HCT116 (cell line): ENCODE measurements at regions not wholly inside any gene's neighbourhood (a gene's known extent, or its start where the extent isn't known, plus 50 kb on each side); places are given as distances from the start of the nearest gene placed in this dataset.

Experiments used
- ATAC-seq: fragments of 200-7000 bp; cut with Tn5 transposase; 2 replicates; pipeline ENCODE4 v1.9.1; 2020; ENCODE audit warnings: mild to moderate bottlenecking, moderate library complexity
- BruUV-seq: library from RNA; stranded (reverse); fragments of 400-500 nt; replicated peaks from 2 replicates; lab custom pipeline; 2021; lab: Mats Ljungman, UMichigan
- CTCF ChIA-PET: fragments of 300-600 bp; sonication (Branson Sonifier 250); formaldehyde crosslinking; loops from one replicate; lab custom pipeline; 2021; ENCODE audit warnings: antibody characterized with exemption; lab: Charles Lee
- POLR2A ChIA-PET: fragments of 300-600, 350-600 bp; sonication (Branson Sonifier 250); formaldehyde crosslinking; loops from one replicate; lab custom pipeline; 2021; ENCODE audit warnings: antibody characterized with exemption; lab: Charles Lee
- RAD21 ChIA-PET, 2 experiments: fragments of 300-600 bp; sonication (Branson Sonifier 250); formaldehyde crosslinking; loops; one replicate each; lab custom pipeline; 2023; ENCODE audit warnings: low total read pairs in 2 of 2; ENCODE audit not compliant: uncharacterized antibody in 2 of 2, unreplicated experiment in 2 of 2, low non-redundant PET in 1 of 2; lab: Charles Lee
- DNase-seq: peaks from one replicate; pipeline ENCODE4 v3.0.0-alpha.2; 2010; ENCODE audit warnings: low read depth, low spot score
- H2AFZ ChIP-seq: fragments of 200-600 bp; shearing (Covaris generic), sonication (generic); 2 replicates; pipeline ENCODE4 v1.6.1; 2017; ENCODE audit warnings: low read depth, mixed run types, mixed read lengths, antibody characterized with exemption, low read length; ENCODE audit not compliant: poor library complexity, severe bottlenecking
- H3K27ac ChIP-seq: 2 replicates; pipeline ENCODE4 v1.5.1; 2012; ENCODE audit warnings: low read depth, low read length
- H3K27me3 ChIP-seq: fragments of 200-600 bp; sonication (generic); 2 replicates; pipeline ENCODE4 v1.6.1; 2016; ENCODE audit warnings: mixed run types, low read length, mixed read lengths; ENCODE audit not compliant: insufficient read depth
- H3K36me3 ChIP-seq, 2 experiments: fragments of 200-500 bp in 1 of 2; fragments of 200-600 bp in 1 of 2; sonication (Bioruptor generic) in 1 of 2; sonication (generic) in 1 of 2; 2 replicates each; pipeline versions ENCODE4 v1.5.1 to v1.6.1; 2014 to 2016; ENCODE audit warnings: low read length in 2 of 2, inconsistent platforms in 1 of 2, mixed read lengths in 1 of 2, mixed run types in 1 of 2; ENCODE audit not compliant: insufficient read depth in 2 of 2, control insufficient read depth in 1 of 2
- H3K4me1 ChIP-seq, 2 experiments: fragments of 200-600 bp in 1 of 2; sonication (generic) in 1 of 2; 2 replicates each; pipeline versions ENCODE4 v1.5.1 to v1.6.1; 2012 to 2017; ENCODE audit warnings: low read length in 2 of 2, inconsistent platforms in 1 of 2, mild to moderate bottlenecking in 1 of 2, mixed read lengths in 1 of 2, mixed run types in 1 of 2, moderate library complexity in 1 of 2; ENCODE audit not compliant: insufficient read depth in 2 of 2, control insufficient read depth in 1 of 2
- H3K4me2 ChIP-seq: fragments of 200-600 bp; sonication (generic); 2 replicates; pipeline ENCODE4 v1.6.1; 2017; ENCODE audit warnings: mixed run types, low read length, mixed read lengths
- H3K4me3 ChIP-seq, 2 experiments: fragments of 200-600 bp in 1 of 2; sonication (generic) in 1 of 2; replicated peaks in 1 of 2; 2 replicates each; pipeline ENCODE4 v1.5.1; 2011 to 2016; ENCODE audit warnings: low read length in 2 of 2, control low read depth in 1 of 2, low read depth in 1 of 2, mild to moderate bottlenecking in 1 of 2, mixed read lengths in 1 of 2, mixed run types in 1 of 2
- H3K79me2 ChIP-seq: fragments of 200-600 bp; sonication (generic); 2 replicates; pipeline ENCODE4 v1.6.1; 2017; ENCODE audit warnings: mild to moderate bottlenecking, mixed run types, low read length, moderate library complexity, mixed read lengths; ENCODE audit not compliant: insufficient read depth
- H3K9ac ChIP-seq: fragments of 200-600 bp; sonication (generic); 2 replicates; pipeline ENCODE4 v1.6.1; 2016; ENCODE audit warnings: low read length, mixed read lengths
- H3K9me2 ChIP-seq: fragments of 200-600 bp; sonication (generic), shearing (Covaris generic); 2 replicates; pipeline ENCODE4 v1.6.1; 2017; ENCODE audit warnings: mixed run types, mild to moderate bottlenecking, moderate library complexity; ENCODE audit not compliant: insufficient read depth
- H3K9me3 ChIP-seq, 2 experiments: fragments of 200-500 bp in 1 of 2; fragments of 200-600 bp in 1 of 2; sonication (Bioruptor generic) in 1 of 2; sonication (generic) in 1 of 2; 2 replicates each; pipeline ENCODE4 v1.6.1; 2014 to 2017; ENCODE audit warnings: low read length in 2 of 2, mixed read lengths in 2 of 2, inconsistent platforms in 1 of 2, low read depth in 1 of 2, mild to moderate bottlenecking in 1 of 2, mixed run types in 1 of 2, moderate library complexity in 1 of 2; ENCODE audit not compliant: control insufficient read depth in 1 of 2, insufficient read depth in 1 of 2
- H4K20me1 ChIP-seq: fragments of 200-600 bp; sonication (generic), shearing (Covaris generic); 2 replicates; pipeline ENCODE4 v1.6.1; 2017; ENCODE audit warnings: mixed run types, mild to moderate bottlenecking, moderate library complexity; ENCODE audit not compliant: insufficient read depth
- CTCF ChIP-seq, 3 experiments: fragments of 200-600 bp in 1 of 3; sonication (generic) in 1 of 3; IDR thresholded peaks in 2 of 3; conservative IDR thresholded peaks in 1 of 3; 2 replicates each; pipeline ENCODE4 v1.5.1; 2012 to 2017; ENCODE audit warnings: low read depth in 2 of 3, low read length in 2 of 3, antibody characterized with exemption in 1 of 3, borderline replicate concordance in 1 of 3, control low read depth in 1 of 3, mild to moderate bottlenecking in 1 of 3, mixed read lengths in 1 of 3, mixed run types in 1 of 3, moderate library complexity in 1 of 3; ENCODE audit not compliant: insufficient read depth in 1 of 3
- ELF1 ChIP-seq: IDR thresholded peaks from 2 replicates; pipeline ENCODE4 v1.6.1; 2012; ENCODE audit warnings: low read depth, borderline replicate concordance
- JUND ChIP-seq: IDR thresholded peaks from 2 replicates; pipeline ENCODE4 v1.6.1; 2012
- MAX ChIP-seq: IDR thresholded peaks from 2 replicates; pipeline ENCODE4 v1.6.1; 2012
- POLR2AphosphoS5 ChIP-seq: IDR thresholded peaks from 2 replicates; pipeline ENCODE4 v1.6.1; 2011; ENCODE audit warnings: mild to moderate bottlenecking, low read depth, low read length, moderate library complexity
- RAD21 ChIP-seq: IDR thresholded peaks from 2 replicates; pipeline ENCODE4 v1.6.1; 2012; ENCODE audit warnings: low read depth, mild to moderate bottlenecking
- REST ChIP-seq: IDR thresholded peaks from 2 replicates; pipeline ENCODE4 v1.6.1; 2012; ENCODE audit warnings: low read depth
- SP1 ChIP-seq: IDR thresholded peaks from 2 replicates; pipeline ENCODE4 v1.6.1; 2012; ENCODE audit warnings: low read depth
- YY1 ChIP-seq: IDR thresholded peaks from 2 replicates; pipeline ENCODE4 v1.6.1; 2011; ENCODE audit warnings: low read length, low read depth, moderate library complexity, mild to moderate bottlenecking; ENCODE audit not compliant: insufficient replicate concordance; ENCODE audit errors: extremely low read depth
- intact Hi-C: fragments of 100-400 bp; cut with micrococcal nuclease; formaldehyde crosslinking; loops from 2 replicates; pipeline ENCODE4 v1.10.0; 2022

GRCh38 chr1:101185421-101185820, 51.4 kb upstream of the S1PR1 start:
- H3K4me3 ChIP-seq: no peak overlapping the region
- TF ChIP-seq JUND (no peak), SP1 (no peak), YY1 (no peak), REST (no peak), RAD21 (no peak), MAX (no peak), ELF1 (no peak), POLR2AphosphoS5 (no peak), CTCF (IDR thresholded peaks at IDR 0.05 in 2 of 3, conservative IDR thresholded peaks at IDR 0.05 in 1 of 3; ENCODE audit: borderline replicate concordance in 1 of 3, insufficient read depth in 1 of 3, low read depth in 2 of 3, low read length in 2 of 3) (no peak)
- ChIA-PET CTCF (no interaction called here), POLR2A (interaction anchor here (1.2 kb wide), 1 partner anchor 9 kb away, joined by 3 read pairs; no protein-coding TSS in a partner anchor), RAD21 (no interaction called here)
- no TSS peak for BruUV-seq
- no peak overlapping the region for H2AFZ ChIP-seq
- DNase-seq: no peak
- no peaks in the 10 kb centered on the region for H3K36me3 ChIP-seq
- H3K9me2 ChIP-seq: no peaks in the 10 kb centered on the region
- H3K9ac ChIP-seq: no peak overlapping the region
- no peaks in the 10 kb centered on the region for H3K27me3 ChIP-seq
- no peak for ATAC-seq
- intact Hi-C loops: no loop called here
- H3K9me3 ChIP-seq: no peaks in the 10 kb centered on the region
- no peaks in the 10 kb centered on the region for H4K20me1 ChIP-seq
- H3K4me2 ChIP-seq: no peak overlapping the region
- H3K4me1 ChIP-seq: peaks cover 0 to 3% of the 10 kb centered on the region in 2 experiments; a peak in 1 of 4 replicates
- H3K79me2 ChIP-seq: no peaks in the 10 kb centered on the region
- no peak overlapping the region for H3K27ac ChIP-seq
